GM13977 (cell line): ENCODE measurements at regions not wholly inside any gene's neighbourhood (a gene's known extent, or its start where the extent isn't known, plus 50 kb on each side); places are given as distances from the start of the nearest gene placed in this dataset.

Experiments
- DNase-seq: peaks from one replicate; pipeline ENCODE4 v3.0.0; 2012; ENCODE audit warnings: low spot score
- CTCF ChIP-seq: IDR thresholded peaks from 2 replicates; pipeline ENCODE4 v1.5.1; 2012; ENCODE audit warnings: mild to moderate bottlenecking, control low read depth; ENCODE audit not compliant: insufficient read depth; ENCODE audit errors: extremely low read depth, missing control alignments
- in situ Hi-C: fragments of 300-500 bp; cut with MboI; formaldehyde crosslinking; loops from one replicate; pipeline ENCODE4 v1.12.0; 2022; ENCODE audit warnings: low sequenced_read_pairs, low pct_unique_long_range_greater_than_20kb, mixed read lengths, inconsistent platforms; ENCODE audit not compliant: unreplicated experiment

- in situ Hi-C loops, result no loop called here
Observed at GRCh38 chr5:58259685-58260152, 200.2 kb downstream of the PLK2 start.

GRCh38 chr5:58258984-58259684 is 200.8 kb downstream of the PLK2 start:
- in situ Hi-C loops, result no loop called here
- TF ChIP-seq CTCF, result no peak
- DNase-seq, result no peak

More at GRCh38 chr5:58259685-58260152, 200.2 kb downstream of the PLK2 start:
- no peak for DNase-seq
- no peak for TF ChIP-seq CTCF

- no peak for DNase-seq
- TF ChIP-seq CTCF, result no peak
- in situ Hi-C loops, result no loop called here
Observed at GRCh38 chr5:58255970-58256369, 203.9 kb downstream of the PLK2 start.

- in situ Hi-C loops, result no loop called here
- TF ChIP-seq CTCF, result no peak
- DNase-seq, result no peak
Observed at GRCh38 chr5:58255386-58255785, 204.5 kb downstream of the PLK2 start.

- no peak for TF ChIP-seq CTCF
- DNase-seq, result no peak
- in situ Hi-C loops, result no loop called here
Observed at GRCh38 chr5:58248221-58248620, 211.7 kb downstream of the PLK2 start.

- TF ChIP-seq CTCF, result no peak
- in situ Hi-C loops, result no loop called here
- no peak for DNase-seq
Observed at GRCh38 chr5:58246461-58246944, 213.4 kb downstream of the PLK2 start.
